ENCODE measurements at regions not wholly inside any gene's neighbourhood (a gene's known extent, or its start where the extent isn't known, plus 50 kb on each side); places are given as distances from the start of the nearest gene placed in this dataset.

GRCh38 chr15:92273723-92274122, 120.0 kb upstream of the ST8SIA2 start:
- TF ChIP-seq POLR2AphosphoS5 (IDR thresholded peaks at IDR 0.05) (no peak), CTCF (IDR thresholded peaks at IDR 0.05) (no peak), EP300 (IDR thresholded peaks at IDR 0.05) (no peak)
